Liver (tissue), 7 donors: ENCODE measurements at regions not wholly inside any gene's neighbourhood (a gene's known extent, or its start where the extent isn't known, plus 50 kb on each side); places are given as distances from the start of the nearest gene placed in this dataset.

Source experiments
- DNase-seq: peaks from one replicate; pipeline ENCODE4 v3.0.0-alpha.2; 2017; ENCODE audit warnings: low spot score
- H3K27ac ChIP-seq, 2 donors: one replicate each; pipeline ENCODE4 v1.7.0; 2013; ENCODE audit warnings: inconsistent platforms in 2 of 2, low read length in 2 of 2, control low read depth in 1 of 2, low read depth in 1 of 2, mild to moderate bottlenecking in 1 of 2
- H3K27me3 ChIP-seq, 4 donors: one replicate each; pipeline versions ENCODE4 v1.6.1 to v1.7.0; 2013; ENCODE audit warnings: low read length in 3 of 4, inconsistent platforms in 1 of 4, mild to moderate bottlenecking in 1 of 4, moderate library complexity in 1 of 4; ENCODE audit not compliant: control insufficient read depth in 4 of 4, insufficient read depth in 4 of 4
- H3K36me3 ChIP-seq, 4 donors: one replicate each; pipeline versions ENCODE4 v1.6.1 to v1.7.0; 2013; ENCODE audit warnings: low read length in 3 of 4, mild to moderate bottlenecking in 3 of 4, low read depth in 1 of 4, moderate library complexity in 1 of 4; ENCODE audit not compliant: control insufficient read depth in 4 of 4, insufficient read depth in 3 of 4
- H3K4me1 ChIP-seq, 4 donors: one replicate each; pipeline versions ENCODE4 v1.6.1 to v1.7.0; 2013; ENCODE audit warnings: low read length in 3 of 4, mild to moderate bottlenecking in 3 of 4, moderate library complexity in 1 of 4; ENCODE audit not compliant: control insufficient read depth in 4 of 4, insufficient read depth in 4 of 4
- H3K4me3 ChIP-seq, 3 donors: one replicate each; pipeline versions ENCODE4 v1.6.1 to v1.7.0; 2013; ENCODE audit warnings: low read length in 3 of 3, control low read depth in 1 of 3, low read depth in 1 of 3, mild to moderate bottlenecking in 1 of 3
- H3K9ac ChIP-seq, 2 donors: one replicate each; pipeline ENCODE4 v1.7.0; 2013; ENCODE audit warnings: low read length in 2 of 2, mild to moderate bottlenecking in 2 of 2, moderate library complexity in 2 of 2, control low read depth in 1 of 2, low read depth in 1 of 2
- H3K9me3 ChIP-seq, 4 donors: one replicate each; pipeline versions ENCODE4 v1.6.1 to v1.7.0; 2013; ENCODE audit warnings: low read length in 3 of 4; ENCODE audit not compliant: control insufficient read depth in 4 of 4
- EGR1 ChIP-seq, 2 donors: IDR thresholded peaks; 2 replicates each; pipeline ENCODE4 v1.6.1; 2016 to 2018; ENCODE audit warnings: antibody characterized with exemption in 2 of 2, low read depth in 2 of 2
- FOXA1 ChIP-seq: IDR thresholded peaks from 2 replicates; pipeline ENCODE4 v1.6.1; 2016; ENCODE audit warnings: antibody characterized with exemption
- FOXA2 ChIP-seq: IDR thresholded peaks from 2 replicates; pipeline ENCODE4 v1.6.1; 2016; ENCODE audit warnings: antibody characterized with exemption
- HNF4A ChIP-seq, 2 donors: conservative IDR thresholded peaks; 2 replicates each; pipeline ENCODE4 v1.6.1; 2016; ENCODE audit warnings: antibody characterized with exemption in 2 of 2, mild to moderate bottlenecking in 2 of 2
- HNF4G ChIP-seq: IDR thresholded peaks from 2 replicates; pipeline ENCODE4 v1.6.1; 2016; ENCODE audit warnings: antibody characterized with exemption
- JUND ChIP-seq, 2 donors: IDR thresholded peaks; 2 replicates each; pipeline ENCODE4 v1.6.1; 2016; ENCODE audit warnings: antibody characterized with exemption in 2 of 2
- NR2F2 ChIP-seq: IDR thresholded peaks from 2 replicates; pipeline ENCODE4 v1.6.1; 2016; ENCODE audit warnings: antibody characterized with exemption
- RAD21 ChIP-seq, 2 donors: IDR thresholded peaks; 2 replicates each; pipeline ENCODE4 v1.6.1; 2016; ENCODE audit warnings: antibody characterized with exemption in 2 of 2, mild to moderate bottlenecking in 2 of 2
- RXRA ChIP-seq, 2 donors: IDR thresholded peaks; 2 replicates each; pipeline ENCODE4 v1.6.1; 2017 to 2018; ENCODE audit warnings: antibody characterized with exemption in 2 of 2, mild to moderate bottlenecking in 1 of 2
- SP1 ChIP-seq: IDR thresholded peaks from 2 replicates; pipeline ENCODE4 v1.6.1; 2018; ENCODE audit warnings: antibody characterized with exemption, mild to moderate bottlenecking
- TAF1 ChIP-seq: conservative IDR thresholded peaks from 2 replicates; pipeline ENCODE4 v1.6.1; 2016; ENCODE audit warnings: antibody characterized with exemption, mild to moderate bottlenecking
- YY1 ChIP-seq: IDR thresholded peaks from 2 replicates; pipeline ENCODE4 v1.6.1; 2016; ENCODE audit warnings: antibody characterized with exemption, mild to moderate bottlenecking
- WGBS: extraction: QIAGEN DNeasy Blood & Tissue Kit; methylation state at CpG from one replicate; pipeline ENCODE4 v1.1.7; 2013; 5-methylcytosine and 5-hydroxymethylcytosine counted together
- TF ChIP-seq, protein P1 (sequence below): IDR thresholded peaks from 2 replicates; pipeline ENCODE4 v1.6.1; 2016; ENCODE audit warnings: antibody characterized with exemption
- TF ChIP-seq, protein P2 (sequence below): IDR thresholded peaks from 2 replicates; pipeline ENCODE4 v1.6.1; 2016; ENCODE audit warnings: antibody characterized with exemption
- TF ChIP-seq, protein P3 (sequence below): IDR thresholded peaks from 2 replicates; pipeline ENCODE4 v1.6.1; 2016; ENCODE audit warnings: antibody characterized with exemption
- donor health status: healthy.
- donor health status: healthy.
- donor health status: healthy.
- donor health status: healthy.

DNA sequence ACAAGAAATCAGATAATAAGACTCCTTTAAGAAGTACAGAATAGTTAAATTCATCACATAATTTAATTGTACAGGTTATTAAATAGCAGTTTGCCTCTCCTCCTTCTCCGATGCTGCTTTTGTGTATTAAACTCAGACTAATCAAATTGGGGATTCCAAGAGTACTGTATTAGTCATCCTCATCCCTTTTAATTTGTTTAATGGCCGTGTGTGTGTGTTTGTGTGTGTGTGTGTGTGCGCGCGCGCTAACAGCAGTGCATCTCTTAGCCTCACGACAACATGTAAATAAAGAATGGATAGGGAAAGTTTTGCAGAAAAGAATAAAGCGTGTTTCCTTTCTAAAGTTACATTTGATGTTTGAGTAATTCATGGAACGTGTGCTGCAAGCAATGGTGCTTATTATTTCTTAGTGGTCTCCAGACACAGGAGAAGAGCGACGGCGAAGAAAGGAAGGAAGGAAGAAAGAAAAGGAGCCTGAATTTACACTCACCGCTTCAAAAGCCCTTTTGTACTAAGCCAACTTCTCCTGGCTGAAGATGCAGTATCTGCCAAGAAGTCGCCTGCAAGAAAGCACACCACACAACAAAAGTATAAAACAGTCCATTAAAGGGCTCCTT, 220.3 kb downstream of the ASCL1 start:
- Histone ChIP-seq H3K4me1 (peaks cover 8 to 32% (median 26%) of the 10 kb centered on the region in 4 donors), H3K9ac (no peak overlapping the region), H3K4me3 (no peak overlapping the region), H3K36me3 (no peaks in the 10 kb centered on the region), H3K9me3 (no peaks in the 10 kb centered on the region), H3K27ac (no peak overlapping the region), H3K27me3 (no peaks in the 10 kb centered on the region)
- 80% methylated on average over 14 of the region's 14 CpGs for WGBS
- no peak for TF ChIP-seq SP1
- TF ChIP-seq TAF1: no peak
- TF ChIP-seq, protein P1, sequence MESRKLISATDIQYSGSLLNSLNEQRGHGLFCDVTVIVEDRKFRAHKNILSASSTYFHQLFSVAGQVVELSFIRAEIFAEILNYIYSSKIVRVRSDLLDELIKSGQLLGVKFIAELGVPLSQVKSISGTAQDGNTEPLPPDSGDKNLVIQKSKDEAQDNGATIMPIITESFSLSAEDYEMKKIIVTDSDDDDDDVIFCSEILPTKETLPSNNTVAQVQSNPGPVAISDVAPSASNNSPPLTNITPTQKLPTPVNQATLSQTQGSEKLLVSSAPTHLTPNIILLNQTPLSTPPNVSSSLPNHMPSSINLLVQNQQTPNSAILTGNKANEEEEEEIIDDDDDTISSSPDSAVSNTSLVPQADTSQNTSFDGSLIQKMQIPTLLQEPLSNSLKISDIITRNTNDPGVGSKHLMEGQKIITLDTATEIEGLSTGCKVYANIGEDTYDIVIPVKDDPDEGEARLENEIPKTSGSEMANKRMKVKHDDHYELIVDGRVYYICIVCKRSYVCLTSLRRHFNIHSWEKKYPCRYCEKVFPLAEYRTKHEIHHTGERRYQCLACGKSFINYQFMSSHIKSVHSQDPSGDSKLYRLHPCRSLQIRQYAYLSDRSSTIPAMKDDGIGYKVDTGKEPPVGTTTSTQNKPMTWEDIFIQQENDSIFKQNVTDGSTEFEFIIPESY: no peak
- DNase-seq: no peak

DNA sequence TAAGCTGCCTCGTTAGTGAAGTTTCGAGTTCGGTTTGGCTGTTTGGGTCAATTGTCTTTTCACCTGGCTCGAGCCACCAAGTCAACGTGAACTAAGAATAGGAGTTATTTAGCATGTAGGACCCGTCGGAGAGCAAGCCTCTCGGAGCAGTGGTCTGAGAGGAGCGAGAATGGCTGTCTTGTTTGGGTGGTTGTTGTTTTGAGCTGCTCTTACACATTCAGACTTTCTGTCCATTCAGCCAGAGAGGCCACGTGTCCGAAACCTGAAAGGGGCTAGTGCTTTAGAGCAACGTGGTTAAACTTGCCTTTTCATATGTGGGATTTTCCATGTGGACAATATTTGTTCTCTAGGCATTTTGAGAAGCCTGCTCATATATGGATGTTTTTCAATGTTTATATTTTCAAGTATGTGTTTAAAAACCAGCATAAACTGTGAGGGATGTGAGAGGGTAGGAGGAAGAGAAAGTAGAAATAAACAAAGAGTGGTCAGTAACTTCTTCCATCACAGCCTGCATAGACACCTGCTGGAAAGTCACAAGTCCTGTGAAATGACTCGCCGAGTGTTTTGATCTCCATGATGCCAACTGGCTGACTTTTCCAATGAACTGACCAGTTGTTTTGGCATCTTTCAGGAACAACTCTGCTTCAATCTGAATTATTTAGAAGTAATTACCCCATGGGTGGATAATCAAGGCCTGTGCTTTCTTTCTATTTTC, 221.0 kb downstream of the ASCL1 start:
- DNase-seq: no peak
- Histone ChIP-seq H3K9me3 (no peaks in the 10 kb centered on the region), H3K9ac (no peak overlapping the region), H3K36me3 (no peaks in the 10 kb centered on the region), H3K27me3 (no peaks in the 10 kb centered on the region), H3K4me1 (peaks cover 5 to 27% (median 21%) of the 10 kb centered on the region in 4 donors), H3K27ac (no peak overlapping the region), H3K4me3 (no peak overlapping the region)
- 93% methylated on average over 14 of the region's 14 CpGs for WGBS
- TF ChIP-seq, protein P2, sequence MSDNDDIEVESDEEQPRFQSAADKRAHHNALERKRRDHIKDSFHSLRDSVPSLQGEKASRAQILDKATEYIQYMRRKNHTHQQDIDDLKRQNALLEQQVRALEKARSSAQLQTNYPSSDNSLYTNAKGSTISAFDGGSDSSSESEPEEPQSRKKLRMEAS: no peak
- TF ChIP-seq FOXA1: no peak
- TF ChIP-seq EGR1 (IDR thresholded peaks at IDR 0.05; ENCODE audit: low read depth in 2 of 2): no peak
- TF ChIP-seq JUND (IDR thresholded peaks at IDR 0.05): no peak
- TF ChIP-seq RAD21 (IDR thresholded peaks at IDR 0.05): no peak
- TF ChIP-seq YY1: no peak
- TF ChIP-seq HNF4G: no peak
- no peak for TF ChIP-seq NR2F2
- TF ChIP-seq, protein P1: no peak
- TF ChIP-seq HNF4A (conservative IDR thresholded peaks at IDR 0.05): no peak
- TF ChIP-seq FOXA2: no peak
- no peak for TF ChIP-seq TAF1
- no peak for TF ChIP-seq SP1
- TF ChIP-seq RXRA (IDR thresholded peaks at IDR 0.05): no peak
- TF ChIP-seq, protein P3, sequence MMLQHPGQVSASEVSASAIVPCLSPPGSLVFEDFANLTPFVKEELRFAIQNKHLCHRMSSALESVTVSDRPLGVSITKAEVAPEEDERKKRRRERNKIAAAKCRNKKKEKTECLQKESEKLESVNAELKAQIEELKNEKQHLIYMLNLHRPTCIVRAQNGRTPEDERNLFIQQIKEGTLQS: no peak
